K562 (cell line): ENCODE measurements at regions not wholly inside any gene's neighbourhood (a gene's known extent, or its start where the extent isn't known, plus 50 kb on each side); places are given as distances from the start of the nearest gene placed in this dataset.

Experiments used
- ATAC-seq: fragments of 200-7000 bp; cut with Tn5 transposase; 3 replicates; pipeline ENCODE4 v1.9.1; 2020; ENCODE audit warnings: moderate library complexity
- BruUV-seq: library from RNA; stranded (reverse); fragments of 400-500 nt; replicated peaks from 2 replicates; lab custom pipeline; 2021; lab: Mats Ljungman, UMichigan
- CTCF ChIA-PET: fragments of 300-600 bp; formaldehyde crosslinking; extraction: SDS; loops from one replicate; lab custom pipeline; 2021; ENCODE audit warnings: low intra/inter-chr PET ratio; lab: Yijun Ruan, JAX
- POLR2A ChIA-PET: fragments of 300-600, 350-650 bp; sonication (Branson Sonifier 250); formaldehyde crosslinking; extraction: SDS; loops from one replicate; lab custom pipeline; 2021; ENCODE audit warnings: antibody characterized with exemption, inconsistent platforms; lab: Yijun Ruan, JAX
- DNase-seq, 4 experiments: peaks; one replicate each; pipeline versions ENCODE4 v3.0.0 to v3.0.0-alpha.2; 2011 to 2018; ENCODE audit warnings: low spot score in 3 of 4, mixed read lengths in 3 of 4; ENCODE audit errors: extremely low read depth in 1 of 4
- FAIRE-seq: peaks from 2 replicates; lab custom pipeline; 2011; peaks lifted over from hg19 to GRCh38; lab: Jason Lieb, UNC
- H2AFZ ChIP-seq: 2 replicates; pipeline ENCODE4 v1.6.0; 2011; ENCODE audit warnings: low read depth, low read length, control low read depth, inconsistent platforms
- H3K27ac ChIP-seq: fragments of 200-600 bp; 3 replicates; pipeline ENCODE4 v1.8.0; 2011; ENCODE audit warnings: low read depth, mild to moderate bottlenecking, control low read depth, inconsistent platforms, low read length, moderate library complexity, mixed read lengths; ENCODE audit errors: extremely low read depth
- H3K27me3 ChIP-seq, 2 experiments: fragments of 300-600 bp in 1 of 2; 2 replicates in 1 of 2; 3 replicates in 1 of 2; pipeline versions ENCODE4 v1.6.0 to v1.8.0; 2011; ENCODE audit warnings: inconsistent platforms in 2 of 2, low read length in 2 of 2, mild to moderate bottlenecking in 1 of 2, mixed read lengths in 1 of 2, moderate library complexity in 1 of 2; ENCODE audit not compliant: control insufficient read depth in 2 of 2, insufficient read depth in 2 of 2
- H3K36me3 ChIP-seq: fragments of 300-600 bp; 3 replicates; pipeline ENCODE4 v1.8.0; 2011; ENCODE audit warnings: mild to moderate bottlenecking, low read length, inconsistent platforms; ENCODE audit not compliant: control insufficient read depth, insufficient read depth
- H3K4me1 ChIP-seq, 2 experiments: fragments of 200-600 bp in 1 of 2; replicated peaks in 1 of 2; 2 replicates in 1 of 2; 3 replicates in 1 of 2; pipeline versions ENCODE4 v1.5.1 to v1.8.0; 2011; ENCODE audit warnings: inconsistent platforms in 2 of 2, low read length in 2 of 2, mild to moderate bottlenecking in 1 of 2, mixed read lengths in 1 of 2, moderate library complexity in 1 of 2; ENCODE audit not compliant: control insufficient read depth in 2 of 2, insufficient read depth in 2 of 2
- H3K4me2 ChIP-seq: 2 replicates; pipeline ENCODE4 v1.6.1; 2011; ENCODE audit warnings: low read length, control low read depth, inconsistent platforms, mixed read lengths; ENCODE audit not compliant: insufficient read depth
- H3K4me3 ChIP-seq: fragments of 200-600 bp; sonication (generic), shearing (Covaris generic); 2 replicates; pipeline ENCODE4 v1.5.1; 2016; ENCODE audit warnings: control low read depth, inconsistent platforms
- H3K79me2 ChIP-seq: fragments of 200-600 bp; 3 replicates; pipeline ENCODE4 v1.8.0; 2011; ENCODE audit warnings: low read length, inconsistent platforms; ENCODE audit not compliant: control insufficient read depth, insufficient read depth
- H3K9ac ChIP-seq, 2 experiments: 2 replicates each; pipeline versions ENCODE4 v1.6.0 to v1.6.1; 2011; ENCODE audit warnings: low read depth in 2 of 2, low read length in 2 of 2, control low read depth in 1 of 2, inconsistent platforms in 1 of 2, mild to moderate bottlenecking in 1 of 2, mixed read lengths in 1 of 2; ENCODE audit not compliant: insufficient read depth in 1 of 2
- H3K9me1 ChIP-seq: one replicate; pipeline ENCODE4 v1.6.0; 2011; ENCODE audit warnings: inconsistent platforms, mild to moderate bottlenecking, low read length, moderate library complexity; ENCODE audit not compliant: control insufficient read depth, insufficient read depth
- H3K9me3 ChIP-seq: replicated peaks from 2 replicates; pipeline ENCODE4 v1.5.1; 2011; ENCODE audit warnings: low read depth, low read length, inconsistent platforms; ENCODE audit not compliant: control insufficient read depth, insufficient read depth
- H4K20me1 ChIP-seq: replicated peaks from 2 replicates; pipeline ENCODE4 v1.6.1; 2011; ENCODE audit warnings: low read length, inconsistent platforms, mixed read lengths; ENCODE audit not compliant: control insufficient read depth, insufficient read depth
- CBFA2T2 ChIP-seq: fragments of 450-650 bp; conservative IDR thresholded peaks from 2 replicates; pipeline ENCODE4 v1.6.1; 2017; ENCODE audit warnings: mild to moderate bottlenecking
- PURB ChIP-seq: sonication (generic); formaldehyde crosslinking; IDR thresholded peaks from 2 replicates; pipeline ENCODE4 v1.9.0; 2021; ENCODE audit warnings: low read depth, mild to moderate bottlenecking, missing genetic modification reagents
- WGBS: fragments of 100-300 bp; shearing (Covaris generic); methylation state at CpG from one replicate; pipeline ENCODE4 v1.1.6; 2016; ENCODE audit warnings: low coverage, mixed read lengths; ENCODE audit not compliant: insufficient coverage; ENCODE audit errors: missing lambda C conversion rate; 5-methylcytosine and 5-hydroxymethylcytosine counted together
- in situ Hi-C: fragments of 300-500 bp; cut with MboI; formaldehyde crosslinking; loops from 4 replicates; pipeline ENCODE4 v1.15.0; 2018; ENCODE audit warnings: inconsistent platforms, mixed read lengths
- intact Hi-C: fragments of 100-400 bp; cut with micrococcal nuclease; formaldehyde crosslinking; loops from 2 replicates; pipeline ENCODE4 v1.14.2; 2022
- TF ChIP-seq, protein P1 (sequence below), 2 experiments: fragments of 450-650 bp; conservative IDR thresholded peaks; 2 replicates each; pipeline ENCODE4 v1.6.1; 2017; ENCODE audit warnings: mild to moderate bottlenecking in 2 of 2, moderate library complexity in 2 of 2
- TF ChIP-seq, protein P2 (sequence below): fragments of 450-650 bp; IDR thresholded peaks from one replicate; pipeline ENCODE4 v1.6.1; 2018; ENCODE audit warnings: mild to moderate bottlenecking, moderate library complexity; ENCODE audit not compliant: partially characterized antibody
- TF ChIP-seq, protein P3 (sequence below): fragments of 450-650 bp; IDR thresholded peaks from 2 replicates; pipeline ENCODE4 v1.6.1; 2017; ENCODE audit warnings: antibody characterized with exemption
- TF ChIP-seq, protein P4 (sequence below): fragments of 450-650 bp; IDR thresholded peaks from 2 replicates; pipeline ENCODE4 v1.6.1; 2016; ENCODE audit warnings: low read depth

DNA sequence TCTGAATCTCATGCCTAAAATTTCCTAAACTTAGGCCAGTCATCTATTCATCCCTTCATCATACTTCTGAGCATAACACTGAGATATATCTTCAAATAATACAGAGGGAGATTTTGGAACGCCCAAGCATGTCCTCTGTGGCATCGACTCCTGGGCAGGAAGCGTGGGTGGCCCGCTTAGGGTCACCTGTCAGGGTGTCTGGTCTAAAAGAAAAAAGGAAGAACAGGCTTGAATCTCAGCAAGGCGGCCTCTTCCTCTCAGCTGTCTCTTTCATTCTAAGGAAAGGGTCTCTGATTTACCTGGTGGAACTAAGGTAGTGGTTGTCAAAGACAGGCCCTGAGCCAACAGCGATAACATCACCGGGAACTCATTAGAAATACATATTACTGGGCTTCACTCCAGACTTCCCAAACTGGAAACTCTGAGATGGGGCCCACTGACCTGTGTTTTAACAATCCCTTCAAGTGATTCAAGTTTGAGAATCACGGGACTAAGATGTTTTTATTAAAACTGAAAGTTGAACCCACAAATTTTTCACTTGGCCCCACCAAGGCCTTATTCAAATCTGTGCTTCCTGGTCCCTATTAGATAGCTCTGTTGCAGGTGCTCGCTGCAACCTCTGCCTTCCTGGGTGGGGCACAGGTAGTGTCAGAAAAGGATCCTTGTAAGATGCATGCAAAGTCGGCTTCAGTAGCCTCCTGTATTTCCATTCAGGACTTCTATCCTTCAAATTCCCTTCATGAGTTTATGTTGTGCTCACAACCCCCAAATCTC, 162.3 kb upstream of the CCDC68 start:
- Histone ChIP-seq H3K4me2 (no peak overlapping the region), H3K4me1 (peaks cover 0 to 4% of the 10 kb centered on the region in 2 experiments; a peak in 2 of 5 replicates), H4K20me1 (no peaks in the 10 kb centered on the region), H3K36me3 (no peaks in the 10 kb centered on the region), H3K27me3 (no peaks in the 10 kb centered on the region), H3K9me1 (no peaks in the 10 kb centered on the region), H3K79me2 (no peaks in the 10 kb centered on the region), H3K27ac (no peak overlapping the region), H3K9ac (no peak overlapping the region), H2AFZ (no peak overlapping the region), H3K9me3 (peaks cover 4% of the 10 kb centered on the region), H3K4me3 (no peak overlapping the region)
- intact Hi-C loops = no loop called here
- BruUV-seq = no TSS peak
- in situ Hi-C loops = no loop called here
- CTCF ChIA-PET = no interaction called here
- POLR2A ChIA-PET = no interaction called here
- DNase-seq = no peak
- no peak for FAIRE-seq
- TF ChIP-seq, protein P1, sequence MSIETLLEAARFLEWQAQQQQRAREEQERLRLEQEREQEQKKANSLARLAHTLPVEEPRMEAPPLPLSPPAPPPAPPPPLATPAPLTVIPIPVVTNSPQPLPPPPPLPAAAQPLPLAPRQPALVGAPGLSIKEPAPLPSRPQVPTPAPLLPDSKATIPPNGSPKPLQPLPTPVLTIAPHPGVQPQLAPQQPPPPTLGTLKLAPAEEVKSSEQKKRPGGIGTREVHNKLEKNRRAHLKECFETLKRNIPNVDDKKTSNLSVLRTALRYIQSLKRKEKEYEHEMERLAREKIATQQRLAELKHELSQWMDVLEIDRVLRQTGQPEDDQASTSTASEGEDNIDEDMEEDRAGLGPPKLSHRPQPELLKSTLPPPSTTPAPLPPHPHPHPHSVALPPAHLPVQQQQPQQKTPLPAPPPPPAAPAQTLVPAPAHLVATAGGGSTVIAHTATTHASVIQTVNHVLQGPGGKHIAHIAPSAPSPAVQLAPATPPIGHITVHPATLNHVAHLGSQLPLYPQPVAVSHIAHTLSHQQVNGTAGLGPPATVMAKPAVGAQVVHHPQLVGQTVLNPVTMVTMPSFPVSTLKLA (conservative IDR thresholded peaks at IDR 0.05) = no peak
- no peak for TF ChIP-seq PURB (CRISPR knock-in tag)
- TF ChIP-seq CBFA2T2 = no peak
- TF ChIP-seq, protein P2, sequence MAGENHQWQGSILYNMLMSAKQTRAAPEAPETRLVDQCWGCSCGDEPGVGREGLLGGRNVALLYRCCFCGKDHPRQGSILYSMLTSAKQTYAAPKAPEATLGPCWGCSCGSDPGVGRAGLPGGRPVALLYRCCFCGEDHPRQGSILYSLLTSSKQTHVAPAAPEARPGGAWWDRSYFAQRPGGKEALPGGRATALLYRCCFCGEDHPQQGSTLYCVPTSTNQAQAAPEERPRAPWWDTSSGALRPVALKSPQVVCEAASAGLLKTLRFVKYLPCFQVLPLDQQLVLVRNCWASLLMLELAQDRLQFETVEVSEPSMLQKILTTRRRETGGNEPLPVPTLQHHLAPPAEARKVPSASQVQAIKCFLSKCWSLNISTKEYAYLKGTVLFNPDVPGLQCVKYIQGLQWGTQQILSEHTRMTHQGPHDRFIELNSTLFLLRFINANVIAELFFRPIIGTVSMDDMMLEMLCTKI = no peak
- TF ChIP-seq, protein P3, sequence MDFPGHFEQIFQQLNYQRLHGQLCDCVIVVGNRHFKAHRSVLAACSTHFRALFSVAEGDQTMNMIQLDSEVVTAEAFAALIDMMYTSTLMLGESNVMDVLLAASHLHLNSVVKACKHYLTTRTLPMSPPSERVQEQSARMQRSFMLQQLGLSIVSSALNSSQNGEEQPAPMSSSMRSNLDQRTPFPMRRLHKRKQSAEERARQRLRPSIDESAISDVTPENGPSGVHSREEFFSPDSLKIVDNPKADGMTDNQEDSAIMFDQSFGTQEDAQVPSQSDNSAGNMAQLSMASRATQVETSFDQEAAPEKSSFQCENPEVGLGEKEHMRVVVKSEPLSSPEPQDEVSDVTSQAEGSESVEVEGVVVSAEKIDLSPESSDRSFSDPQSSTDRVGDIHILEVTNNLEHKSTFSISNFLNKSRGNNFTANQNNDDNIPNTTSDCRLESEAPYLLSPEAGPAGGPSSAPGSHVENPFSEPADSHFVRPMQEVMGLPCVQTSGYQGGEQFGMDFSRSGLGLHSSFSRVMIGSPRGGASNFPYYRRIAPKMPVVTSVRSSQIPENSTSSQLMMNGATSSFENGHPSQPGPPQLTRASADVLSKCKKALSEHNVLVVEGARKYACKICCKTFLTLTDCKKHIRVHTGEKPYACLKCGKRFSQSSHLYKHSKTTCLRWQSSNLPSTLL = no peak
- TF ChIP-seq, protein P4, sequence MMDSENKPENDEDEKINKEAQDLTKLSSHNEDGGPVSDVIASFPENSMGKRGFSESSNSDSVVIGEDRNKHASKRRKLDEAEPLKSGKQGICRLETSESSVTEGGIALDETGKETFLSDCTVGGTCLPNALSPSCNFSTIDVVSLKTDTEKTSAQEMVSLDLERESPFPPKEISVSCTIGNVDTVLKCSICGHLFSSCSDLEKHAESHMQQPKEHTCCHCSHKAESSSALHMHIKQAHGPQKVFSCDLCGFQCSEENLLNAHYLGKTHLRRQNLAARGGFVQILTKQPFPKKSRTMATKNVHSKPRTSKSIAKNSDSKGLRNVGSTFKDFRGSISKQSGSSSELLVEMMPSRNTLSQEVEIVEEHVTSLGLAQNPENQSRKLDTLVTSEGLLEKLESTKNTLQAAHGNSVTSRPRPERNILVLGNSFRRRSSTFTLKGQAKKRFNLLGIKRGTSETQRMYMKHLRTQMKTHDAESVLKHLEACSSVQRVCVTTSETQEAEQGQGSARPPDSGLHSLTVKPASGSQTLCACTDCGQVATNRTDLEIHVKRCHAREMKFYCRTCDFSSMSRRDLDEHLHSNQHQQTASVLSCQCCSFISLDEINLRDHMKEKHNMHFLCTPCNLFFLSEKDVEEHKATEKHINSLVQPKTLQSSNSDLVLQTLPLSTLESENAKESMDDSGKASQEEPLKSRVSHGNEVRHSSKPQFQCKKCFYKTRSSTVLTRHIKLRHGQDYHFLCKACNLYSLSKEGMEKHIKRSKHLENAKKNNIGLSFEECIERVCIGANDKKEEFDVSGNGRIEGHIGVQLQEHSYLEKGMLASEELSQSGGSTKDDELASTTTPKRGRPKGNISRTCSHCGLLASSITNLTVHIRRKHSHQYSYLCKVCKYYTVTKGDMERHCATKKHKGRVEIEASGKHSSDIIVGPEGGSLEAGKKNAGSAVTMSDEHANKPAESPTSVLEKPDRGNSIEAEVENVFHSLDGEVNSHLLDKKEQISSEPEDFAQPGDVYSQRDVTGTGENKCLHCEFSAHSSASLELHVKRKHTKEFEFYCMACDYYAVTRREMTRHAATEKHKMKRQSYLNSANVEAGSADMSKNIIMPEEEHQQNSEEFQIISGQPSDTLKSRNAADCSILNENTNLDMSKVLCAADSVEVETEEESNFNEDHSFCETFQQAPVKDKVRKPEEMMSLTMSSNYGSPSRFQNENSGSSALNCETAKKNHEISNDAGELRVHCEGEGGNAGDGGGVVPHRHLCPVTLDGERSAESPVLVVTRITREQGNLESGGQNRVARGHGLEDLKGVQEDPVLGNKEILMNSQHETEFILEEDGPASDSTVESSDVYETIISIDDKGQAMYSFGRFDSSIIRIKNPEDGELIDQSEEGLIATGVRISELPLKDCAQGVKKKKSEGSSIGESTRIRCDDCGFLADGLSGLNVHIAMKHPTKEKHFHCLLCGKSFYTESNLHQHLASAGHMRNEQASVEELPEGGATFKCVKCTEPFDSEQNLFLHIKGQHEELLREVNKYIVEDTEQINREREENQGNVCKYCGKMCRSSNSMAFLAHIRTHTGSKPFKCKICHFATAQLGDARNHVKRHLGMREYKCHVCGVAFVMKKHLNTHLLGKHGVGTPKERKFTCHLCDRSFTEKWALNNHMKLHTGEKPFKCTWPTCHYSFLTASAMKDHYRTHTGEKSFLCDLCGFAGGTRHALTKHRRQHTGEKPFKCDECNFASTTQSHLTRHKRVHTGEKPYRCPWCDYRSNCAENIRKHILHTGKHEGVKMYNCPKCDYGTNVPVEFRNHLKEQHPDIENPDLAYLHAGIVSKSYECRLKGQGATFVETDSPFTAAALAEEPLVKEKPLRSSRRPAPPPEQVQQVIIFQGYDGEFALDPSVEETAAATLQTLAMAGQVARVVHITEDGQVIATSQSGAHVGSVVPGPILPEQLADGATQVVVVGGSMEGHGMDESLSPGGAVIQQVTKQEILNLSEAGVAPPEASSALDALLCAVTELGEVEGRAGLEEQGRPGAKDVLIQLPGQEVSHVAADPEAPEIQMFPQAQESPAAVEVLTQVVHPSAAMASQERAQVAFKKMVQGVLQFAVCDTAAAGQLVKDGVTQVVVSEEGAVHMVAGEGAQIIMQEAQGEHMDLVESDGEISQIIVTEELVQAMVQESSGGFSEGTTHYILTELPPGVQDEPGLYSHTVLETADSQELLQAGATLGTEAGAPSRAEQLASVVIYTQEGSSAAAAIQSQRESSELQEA = no peak
- no peak for ATAC-seq
- 18% methylated on average over 8 of the region's 10 CpGs for WGBS
